ENCODE measurements at regions not wholly inside any gene's neighbourhood (a gene's known extent, or its start where the extent isn't known, plus 50 kb on each side); places are given as distances from the start of the nearest gene placed in this dataset.
"Not testable (repeated sequence)": the region's sequence is repeated elsewhere in the genome, so short reads cannot be mapped to it uniquely, and the experiment has no call there.

GRCh38 chr21:35508139-35508888, 459.2 kb upstream of the RUNX1 start:
- DNase-seq (ENCODE audit: low spot score) = peak; percentile 9
- FAIRE-seq = no peak

- FAIRE-seq (no peak), DNase-seq (ENCODE audit: low spot score) (no peak)
These were observed 458.2 kb upstream of the RUNX1 start for GRCh38 chr21:35507181-35507759.

GRCh38 chr21:35506771-35507170, 457.7 kb upstream of the RUNX1 start:
- no peak for DNase-seq (ENCODE audit: low spot score)
- no peak for FAIRE-seq

- DNase-seq (ENCODE audit: low spot score) (no peak), FAIRE-seq (no peak)
These were observed 457.2 kb upstream of the RUNX1 start for GRCh38 chr21:35506352-35506751.

- DNase-seq (ENCODE audit: low spot score) = no peak
- FAIRE-seq = no peak
These were observed 455.9 kb upstream of the RUNX1 start for GRCh38 chr21:35504951-35505466.

GRCh38 chr21:35504277-35504676, 455.2 kb upstream of the RUNX1 start:
- DNase-seq (ENCODE audit: low spot score) (no peak), FAIRE-seq (no peak)

- DNase-seq (ENCODE audit: low spot score) (no peak), FAIRE-seq (no peak)
These were observed 454.6 kb upstream of the RUNX1 start for GRCh38 chr21:35503671-35504070.

GRCh38 chr21:35502821-35503220, 453.7 kb upstream of the RUNX1 start:
- no peak for DNase-seq (ENCODE audit: low spot score)
- FAIRE-seq = no peak

- FAIRE-seq; DNase-seq (ENCODE audit: low spot score): not testable (repeated sequence)
These were observed 448.4 kb upstream of the RUNX1 start for GRCh38 chr21:35497522-35497921.

GRCh38 chr21:35491920-35492678, 443.0 kb upstream of the RUNX1 start:
- no peak for DNase-seq (ENCODE audit: low spot score)
- FAIRE-seq = no peak

GRCh38 chr21:35491114-35491513, 442.0 kb upstream of the RUNX1 start:
- FAIRE-seq = no peak
- DNase-seq (ENCODE audit: low spot score) = no peak

GRCh38 chr21:35489389-35489980, 440.4 kb upstream of the RUNX1 start:
- no peak for FAIRE-seq
- no peak for DNase-seq (ENCODE audit: low spot score)

GRCh38 chr21:35488946-35489345, 439.8 kb upstream of the RUNX1 start:
- DNase-seq (ENCODE audit: low spot score) = no peak
- FAIRE-seq = no peak

- DNase-seq (ENCODE audit: low spot score) = no peak
- no peak for FAIRE-seq
These were observed 436.3 kb upstream of the RUNX1 start for GRCh38 chr21:35485364-35485763.

GRCh38 chr21:35484851-35485250, 435.7 kb upstream of the RUNX1 start:
- DNase-seq (ENCODE audit: low spot score) = no peak
- FAIRE-seq = no peak

- DNase-seq (ENCODE audit: low spot score) = no peak
- FAIRE-seq = no peak
These were observed 434.9 kb upstream of the RUNX1 start for GRCh38 chr21:35484032-35484431.

- FAIRE-seq = no peak
- no peak for DNase-seq (ENCODE audit: low spot score)
These were observed 434.0 kb upstream of the RUNX1 start for GRCh38 chr21:35482933-35483662.

- FAIRE-seq (no peak), DNase-seq (ENCODE audit: low spot score) (no peak)
These were observed 433.0 kb upstream of the RUNX1 start for GRCh38 chr21:35482096-35482495.

GRCh38 chr21:35481005-35481404, 431.9 kb upstream of the RUNX1 start:
- FAIRE-seq (no peak), DNase-seq (ENCODE audit: low spot score) (no peak)

GRCh38 chr21:35479529-35479928, 430.4 kb upstream of the RUNX1 start:
- FAIRE-seq = no peak
- DNase-seq (ENCODE audit: low spot score) = no peak

- no peak for FAIRE-seq
- DNase-seq (ENCODE audit: low spot score) = no peak
These were observed 430.0 kb upstream of the RUNX1 start for GRCh38 chr21:35479065-35479448.

All from urothelium cell line (cell line).